IMR-90 (cell line): ENCODE measurements at regions not wholly inside any gene's neighbourhood (a gene's known extent, or its start where the extent isn't known, plus 50 kb on each side); places are given as distances from the start of the nearest gene placed in this dataset.

Experiments used
- ATAC-seq: fragments of 200-7000 bp; cut with Tn5 transposase; 2 replicates; pipeline ENCODE4 v1.9.1; 2020; ENCODE audit warnings: low read depth, mild to moderate bottlenecking, moderate library complexity
- BruUV-seq: library from RNA; stranded (reverse); fragments of 400-500 nt; replicated peaks from 2 replicates; lab custom pipeline; 2021; lab: Mats Ljungman, UMichigan
- CTCF ChIA-PET: fragments of 300-600 bp; formaldehyde crosslinking; extraction: SDS; loops from one replicate; lab custom pipeline; 2021; ENCODE audit warnings: antibody characterized with exemption; lab: Yijun Ruan, JAX
- POLR2A ChIA-PET: fragments of 300-600 bp; sonication (Branson Sonifier 250); formaldehyde crosslinking; loops from one replicate; lab custom pipeline; 2022; ENCODE audit warnings: antibody characterized with exemption; ENCODE audit not compliant: unreplicated experiment; lab: Charles Lee
- DNase-seq: peaks from one replicate; pipeline ENCODE4 v3.0.0; 2013
- H2AFZ ChIP-seq: replicated peaks from 2 replicates; pipeline ENCODE3; 2013; ENCODE audit warnings: low read length, mild to moderate bottlenecking; ENCODE audit not compliant: poor library complexity
- H2AK5ac ChIP-seq: 2 replicates; pipeline ENCODE4 v1.6.1; 2013; ENCODE audit warnings: low read depth, low read length, inconsistent platforms
- H2AK9ac ChIP-seq: replicated peaks from 2 replicates; pipeline ENCODE3; 2013; ENCODE audit warnings: mild to moderate bottlenecking, low read depth, low read length, moderate library complexity; ENCODE audit not compliant: poor library complexity
- H2BK120ac ChIP-seq: 2 replicates; pipeline ENCODE4 v1.6.1; 2013; ENCODE audit warnings: low read depth, low read length, inconsistent platforms
- H2BK15ac ChIP-seq: 3 replicates; pipeline ENCODE4 v1.6.1; 2013; ENCODE audit warnings: low read depth, low read length, inconsistent platforms
- H2BK20ac ChIP-seq: 2 replicates; pipeline ENCODE4 v1.6.1; 2013; ENCODE audit warnings: low read depth, mild to moderate bottlenecking, inconsistent platforms, low read length, moderate library complexity
- H2BK5ac ChIP-seq: 2 replicates; pipeline ENCODE4 v1.6.1; 2013; ENCODE audit warnings: mild to moderate bottlenecking, low read depth, low read length, inconsistent platforms; ENCODE audit not compliant: poor library complexity, severe bottlenecking
- H3K14ac ChIP-seq: replicated peaks from 2 replicates; pipeline ENCODE4 v1.6.1; 2013; ENCODE audit warnings: low read depth, low read length, inconsistent platforms
- H3K18ac ChIP-seq: 2 replicates; pipeline ENCODE4 v1.6.1; 2013; ENCODE audit warnings: low read depth, low read length, control low read depth
- H3K23ac ChIP-seq: 2 replicates; pipeline ENCODE4 v1.6.1; 2013; ENCODE audit warnings: low read depth, low read length, inconsistent platforms
- H3K27ac ChIP-seq: 2 replicates; pipeline ENCODE4 v1.5.1; 2013; ENCODE audit warnings: mild to moderate bottlenecking, control low read depth, low read length; ENCODE audit not compliant: insufficient read depth
- H3K27me3 ChIP-seq: 2 replicates; pipeline ENCODE4 v1.6.1; 2013; ENCODE audit warnings: low read length; ENCODE audit not compliant: control insufficient read depth, insufficient read depth
- H3K36me3 ChIP-seq: 2 replicates; pipeline ENCODE4 v1.6.1; 2013; ENCODE audit warnings: low read length, mixed read lengths; ENCODE audit not compliant: control insufficient read depth, insufficient read depth
- H3K4ac ChIP-seq: 2 replicates; pipeline ENCODE4 v1.6.1; 2013; ENCODE audit warnings: low read depth, low read length, inconsistent platforms
- H3K4me1 ChIP-seq: 2 replicates; pipeline ENCODE4 v1.6.1; 2013; ENCODE audit warnings: low read length, mixed read lengths; ENCODE audit not compliant: control insufficient read depth, insufficient read depth
- H3K4me2 ChIP-seq: 2 replicates; pipeline ENCODE4 v1.6.1; 2013; ENCODE audit warnings: low read depth, mild to moderate bottlenecking, control low read depth, low read length, moderate library complexity
- H3K4me3 ChIP-seq: 2 replicates; pipeline ENCODE4 v1.5.1; 2013; ENCODE audit warnings: low read depth, mild to moderate bottlenecking, control low read depth, low read length, moderate library complexity; ENCODE audit not compliant: insufficient read depth
- H3K56ac ChIP-seq: 2 replicates; pipeline ENCODE4 v1.6.1; 2013; ENCODE audit warnings: low read length, inconsistent platforms; ENCODE audit not compliant: insufficient read depth; ENCODE audit errors: extremely low read depth
- H3K79me1 ChIP-seq, 2 experiments: 2 replicates each; pipeline ENCODE4 v1.6.1; 2013; ENCODE audit warnings: low read length in 2 of 2, inconsistent platforms in 1 of 2, low read depth in 1 of 2
- H3K9ac ChIP-seq: 2 replicates; pipeline ENCODE4 v1.6.1; 2013; ENCODE audit warnings: low read depth, low read length, control low read depth
- H3K9me1 ChIP-seq: 2 replicates; pipeline ENCODE4 v1.6.1; 2013; ENCODE audit warnings: low read length, inconsistent platforms; ENCODE audit not compliant: insufficient read depth
- H3K9me3 ChIP-seq: 2 replicates; pipeline ENCODE4 v1.6.1; 2013; ENCODE audit warnings: low read length; ENCODE audit not compliant: control insufficient read depth, insufficient read depth
- H4K20me1 ChIP-seq: 2 replicates; pipeline ENCODE4 v1.6.1; 2013; ENCODE audit warnings: low read length, inconsistent platforms; ENCODE audit not compliant: insufficient read depth
- H4K5ac ChIP-seq: 2 replicates; pipeline ENCODE4 v1.6.1; 2013; ENCODE audit warnings: mild to moderate bottlenecking, low read depth, low read length, control low read depth
- H4K8ac ChIP-seq, 2 experiments: 2 replicates each; pipeline ENCODE4 v1.6.1; 2013; ENCODE audit warnings: low read depth in 2 of 2, low read length in 2 of 2, control low read depth in 1 of 2, inconsistent platforms in 1 of 2
- H4K91ac ChIP-seq: 2 replicates; pipeline ENCODE4 v1.6.1; 2013; ENCODE audit warnings: low read depth, low read length, inconsistent platforms; ENCODE audit not compliant: insufficient read depth
- BHLHE40 ChIP-seq: fragments of 150-350 bp; IDR thresholded peaks from 2 replicates; pipeline ENCODE4 v1.6.1; 2016; ENCODE audit warnings: mild to moderate bottlenecking, low read depth, low read length
- CEBPB ChIP-seq: IDR thresholded peaks from 2 replicates; pipeline ENCODE4 v1.6.1; 2012; ENCODE audit warnings: low read depth, low read length, improper control_type of control experiment
- CHD1 ChIP-seq: IDR thresholded peaks from 2 replicates; pipeline ENCODE4 v1.6.1; 2012; ENCODE audit warnings: low read depth, low read length, improper control_type of control experiment
- FOS ChIP-seq: fragments of 150-350 bp; IDR thresholded peaks from 2 replicates; pipeline ENCODE4 v1.6.1; 2016; ENCODE audit warnings: low read depth, low read length
- MAFK ChIP-seq: IDR thresholded peaks from 2 replicates; pipeline ENCODE4 v1.6.1; 2012; ENCODE audit warnings: low read depth, low read length, improper control_type of control experiment
- MAZ ChIP-seq: IDR thresholded peaks from 2 replicates; pipeline ENCODE4 v1.6.1; 2012; ENCODE audit warnings: low read depth, mild to moderate bottlenecking, low read length, improper control_type of control experiment, moderate library complexity, borderline replicate concordance
- NFE2L2 ChIP-seq: fragments of 150-350 bp; IDR thresholded peaks from 2 replicates; pipeline ENCODE4 v1.6.1; 2016; ENCODE audit warnings: low read depth, mild to moderate bottlenecking, low read length
- POLR2A ChIP-seq: IDR thresholded peaks from 2 replicates; pipeline ENCODE4 v1.6.1; 2012; ENCODE audit warnings: mild to moderate bottlenecking, low read depth, low read length
- RAD21 ChIP-seq: IDR thresholded peaks from 2 replicates; pipeline ENCODE4 v1.6.1; 2012; ENCODE audit warnings: low read length, improper control_type of control experiment
- RCOR1 ChIP-seq: IDR thresholded peaks from 2 replicates; pipeline ENCODE4 v1.6.1; 2012; ENCODE audit warnings: mild to moderate bottlenecking, low read length, improper control_type of control experiment; ENCODE audit not compliant: insufficient replicate concordance
- RFX5 ChIP-seq: IDR thresholded peaks from 2 replicates; pipeline ENCODE4 v1.8.0; 2012; ENCODE audit warnings: low read depth, mild to moderate bottlenecking, low read length, moderate library complexity
- SMC3 ChIP-seq: fragments of 150-350 bp; IDR thresholded peaks from 2 replicates; pipeline ENCODE4 v1.6.1; 2016; ENCODE audit warnings: low read depth, mild to moderate bottlenecking, antibody characterized with exemption, low read length, moderate library complexity
- USF2 ChIP-seq: fragments of 150-350 bp; IDR thresholded peaks from 2 replicates; pipeline ENCODE4 v1.6.1; 2017; ENCODE audit warnings: mild to moderate bottlenecking, antibody characterized with exemption, low read length, low read depth
- WGBS, 2 experiments: methylation state at CpG; one replicate each; pipeline versions ENCODE4 v1.1.5 to v1.1.7; 2013; ENCODE audit warnings: missing lambda C conversion rate in 2 of 2; ENCODE audit not compliant: insufficient read length in 1 of 2; ENCODE audit errors: extremely low coverage in 2 of 2; 5-methylcytosine and 5-hydroxymethylcytosine counted together
- dilution Hi-C: fragments of 300-500 bp; cut with HindIII; formaldehyde crosslinking; loops from one replicate; pipeline ENCODE4 v1.14.3; 2018; ENCODE audit warnings: low sequenced_read_pairs; ENCODE audit not compliant: unreplicated experiment
- in situ Hi-C: fragments of 300-500 bp; cut with MboI; formaldehyde crosslinking; loops from 3 replicates; pipeline ENCODE4 v1.14.3; 2019; ENCODE audit warnings: low sequenced_read_pairs, inconsistent platforms, mixed read lengths
- intact Hi-C: fragments of 100-400 bp; cut with micrococcal nuclease; formaldehyde crosslinking; loops from 2 replicates; pipeline ENCODE4 v1.10.0; 2022
- TF ChIP-seq, protein P1 (sequence below): fragments of 150-350 bp; IDR thresholded peaks from 2 replicates; pipeline ENCODE4 v1.6.1; 2016; ENCODE audit warnings: low read depth, mild to moderate bottlenecking, low read length, moderate library complexity, borderline replicate concordance
- TF ChIP-seq, protein P2 (sequence below): conservative IDR thresholded peaks from 2 replicates; pipeline ENCODE4 v1.5.1; 2012; ENCODE audit warnings: mild to moderate bottlenecking, low read depth, low read length, improper control_type of control experiment

DNA sequence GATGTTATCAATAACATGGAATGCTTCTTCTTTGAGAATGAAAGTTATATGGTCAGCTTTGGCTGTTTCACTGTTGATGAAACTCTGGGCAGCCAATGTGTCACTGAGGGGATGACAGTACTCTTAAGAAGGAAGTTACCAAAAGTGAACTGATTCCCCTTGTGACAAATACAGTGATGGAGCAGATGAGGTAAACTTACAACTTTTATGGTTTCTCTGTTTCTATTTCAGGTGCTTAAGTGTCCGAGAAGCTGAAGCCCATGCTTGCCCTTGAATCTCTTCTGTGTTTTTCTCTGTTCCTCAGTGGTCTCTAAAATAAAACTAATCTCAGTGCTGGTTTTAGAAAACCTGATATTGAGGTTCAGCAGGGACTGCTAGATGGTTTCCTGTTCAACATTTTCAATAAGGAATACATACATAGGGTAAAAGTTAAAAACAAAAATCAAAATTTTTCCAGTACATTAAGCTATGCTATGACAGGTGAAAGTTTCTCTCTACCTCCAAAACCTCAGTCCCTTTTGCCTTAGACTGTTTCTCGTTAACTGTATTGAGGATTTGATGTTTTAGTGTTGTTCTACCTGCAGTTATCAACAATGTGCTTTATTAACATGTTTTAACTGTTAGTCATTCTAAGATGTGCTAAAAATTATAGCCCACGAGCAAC, 454.4 kb upstream of the ADGRL4 start:
- no peak overlapping the region for H2BK20ac ChIP-seq
- no peaks in the 10 kb centered on the region for H3K9me1 ChIP-seq
- no peak for TF ChIP-seq POLR2A
- TF ChIP-seq RAD21: no peak
- TF ChIP-seq FOS: no peak
- no peak for TF ChIP-seq CHD1
- no peak for TF ChIP-seq BHLHE40
- TF ChIP-seq, protein P1, sequence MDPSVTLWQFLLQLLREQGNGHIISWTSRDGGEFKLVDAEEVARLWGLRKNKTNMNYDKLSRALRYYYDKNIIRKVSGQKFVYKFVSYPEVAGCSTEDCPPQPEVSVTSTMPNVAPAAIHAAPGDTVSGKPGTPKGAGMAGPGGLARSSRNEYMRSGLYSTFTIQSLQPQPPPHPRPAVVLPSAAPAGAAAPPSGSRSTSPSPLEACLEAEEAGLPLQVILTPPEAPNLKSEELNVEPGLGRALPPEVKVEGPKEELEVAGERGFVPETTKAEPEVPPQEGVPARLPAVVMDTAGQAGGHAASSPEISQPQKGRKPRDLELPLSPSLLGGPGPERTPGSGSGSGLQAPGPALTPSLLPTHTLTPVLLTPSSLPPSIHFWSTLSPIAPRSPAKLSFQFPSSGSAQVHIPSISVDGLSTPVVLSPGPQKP: no peak
- no peak for TF ChIP-seq NFE2L2
- no peak for TF ChIP-seq MAZ
- no peak for TF ChIP-seq SMC3
- no peak for TF ChIP-seq RFX5
- TF ChIP-seq CEBPB: no peak
- no peak for TF ChIP-seq USF2
- no peak for TF ChIP-seq RCOR1
- TF ChIP-seq, protein P2, sequence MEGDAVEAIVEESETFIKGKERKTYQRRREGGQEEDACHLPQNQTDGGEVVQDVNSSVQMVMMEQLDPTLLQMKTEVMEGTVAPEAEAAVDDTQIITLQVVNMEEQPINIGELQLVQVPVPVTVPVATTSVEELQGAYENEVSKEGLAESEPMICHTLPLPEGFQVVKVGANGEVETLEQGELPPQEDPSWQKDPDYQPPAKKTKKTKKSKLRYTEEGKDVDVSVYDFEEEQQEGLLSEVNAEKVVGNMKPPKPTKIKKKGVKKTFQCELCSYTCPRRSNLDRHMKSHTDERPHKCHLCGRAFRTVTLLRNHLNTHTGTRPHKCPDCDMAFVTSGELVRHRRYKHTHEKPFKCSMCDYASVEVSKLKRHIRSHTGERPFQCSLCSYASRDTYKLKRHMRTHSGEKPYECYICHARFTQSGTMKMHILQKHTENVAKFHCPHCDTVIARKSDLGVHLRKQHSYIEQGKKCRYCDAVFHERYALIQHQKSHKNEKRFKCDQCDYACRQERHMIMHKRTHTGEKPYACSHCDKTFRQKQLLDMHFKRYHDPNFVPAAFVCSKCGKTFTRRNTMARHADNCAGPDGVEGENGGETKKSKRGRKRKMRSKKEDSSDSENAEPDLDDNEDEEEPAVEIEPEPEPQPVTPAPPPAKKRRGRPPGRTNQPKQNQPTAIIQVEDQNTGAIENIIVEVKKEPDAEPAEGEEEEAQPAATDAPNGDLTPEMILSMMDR: no peak
- TF ChIP-seq MAFK: no peak
- in situ Hi-C loops (no loop called here), intact Hi-C loops (no loop called here), dilution Hi-C loops (no loop called here)
- ATAC-seq (no peak), DNase-seq (no peak)
- H4K20me1 ChIP-seq: no peaks in the 10 kb centered on the region
- no peak overlapping the region for H2BK120ac ChIP-seq
- H3K4me1 ChIP-seq: no peaks in the 10 kb centered on the region
- H2AK9ac ChIP-seq: no peak overlapping the region
- no peak overlapping the region for H4K5ac ChIP-seq
- no peak overlapping the region for H3K18ac ChIP-seq
- no peak overlapping the region for H3K9ac ChIP-seq
- H3K4me3 ChIP-seq: no peak overlapping the region
- no peak overlapping the region for H3K23ac ChIP-seq
- no peak overlapping the region for H2AK5ac ChIP-seq
- no peak overlapping the region for H3K4me2 ChIP-seq
- no peak overlapping the region for H2AFZ ChIP-seq
- no peak overlapping the region for H3K14ac ChIP-seq
- no peak overlapping the region for H2BK5ac ChIP-seq
- no peak overlapping the region for H3K4ac ChIP-seq
- no peaks in the 10 kb centered on the region for H3K9me3 ChIP-seq
- H3K56ac ChIP-seq: no peak overlapping the region
- POLR2A ChIA-PET: no interaction called here
- WGBS, 2 experiments: no CpG with 5 or more reads among the region's 3 CpGs
- H3K36me3 ChIP-seq: no peaks in the 10 kb centered on the region
- no peak overlapping the region for H2BK15ac ChIP-seq
- H3K27ac ChIP-seq: no peak overlapping the region
- no peaks in the 10 kb centered on the region for H3K27me3 ChIP-seq
- no TSS peak for BruUV-seq
- H4K8ac ChIP-seq: no peak overlapping the region
- CTCF ChIA-PET: interaction anchor here (0.7 kb wide), 1 partner anchor 42 kb away, joined by 3 read pairs; no protein-coding TSS in a partner anchor
- H3K79me1 ChIP-seq: no peaks in the 10 kb centered on the region
- H4K91ac ChIP-seq: no peak overlapping the region
